ENCODE measurements at regions not wholly inside any gene's neighbourhood (a gene's known extent, or its start where the extent isn't known, plus 50 kb on each side); places are given as distances from the start of the nearest gene placed in this dataset.

DNA sequence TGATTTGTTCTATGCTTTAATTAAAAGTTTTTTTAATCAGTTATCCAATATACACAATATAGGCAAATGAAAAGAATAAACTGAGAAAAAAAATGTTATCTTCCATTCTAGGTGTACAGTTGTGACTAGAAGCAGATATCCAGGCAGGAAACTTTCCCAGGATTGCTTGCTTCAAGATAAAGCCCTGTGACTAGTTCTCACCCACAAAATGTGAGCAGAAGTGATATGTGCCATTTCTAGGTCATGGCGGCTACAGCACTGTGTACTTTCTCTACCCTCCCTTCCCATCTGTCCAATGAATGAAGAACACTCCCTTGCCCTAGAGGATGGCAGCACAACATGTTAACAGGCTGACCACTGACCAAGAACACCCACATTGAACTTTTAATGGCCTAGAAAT lies 110.5 kb upstream of the STT3B start:
- H3K9me2 ChIP-seq (ENCODE audit: insufficient read depth), result no peaks in the 10 kb centered on the region
- no peak overlapping the region for H2AFZ ChIP-seq (ENCODE audit: low read depth, low read length, poor library complexity, severe bottlenecking)
- H3K4me3 ChIP-seq (replicated peaks in 1 of 2; ENCODE audit: low read depth in 1 of 2, low read length in 2 of 2), result no peak overlapping the region
- no peaks in the 10 kb centered on the region for H3K27me3 ChIP-seq (ENCODE audit: insufficient read depth, low read length)
- ChIA-PET RAD21 (ENCODE audit: low non-redundant PET in 1 of 2, low total read pairs in 2 of 2, uncharacterized antibody in 2 of 2, unreplicated experiment in 2 of 2) (no interaction called here), POLR2A (no interaction called here), CTCF (no interaction called here)
- no TSS peak for BruUV-seq (replicated peaks)
- TF ChIP-seq POLR2AphosphoS5 (IDR thresholded peaks at IDR 0.05; ENCODE audit: low read depth, low read length), result no peak
- TF ChIP-seq JUND (IDR thresholded peaks at IDR 0.05), result no peak
- TF ChIP-seq EZH2phosphoT487 (IDR thresholded peaks at IDR 0.05; ENCODE audit: borderline replicate concordance), result no peak
- no peak for TF ChIP-seq YY1 (IDR thresholded peaks at IDR 0.05; ENCODE audit: extremely low read depth, insufficient replicate concordance, low read depth, low read length)
- TF ChIP-seq, protein P1, sequence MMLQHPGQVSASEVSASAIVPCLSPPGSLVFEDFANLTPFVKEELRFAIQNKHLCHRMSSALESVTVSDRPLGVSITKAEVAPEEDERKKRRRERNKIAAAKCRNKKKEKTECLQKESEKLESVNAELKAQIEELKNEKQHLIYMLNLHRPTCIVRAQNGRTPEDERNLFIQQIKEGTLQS (IDR thresholded peaks at IDR 0.05), result no peak
- no peak for TF ChIP-seq TCF7L2 (IDR thresholded peaks at IDR 0.05; ENCODE audit: borderline replicate concordance, extremely low read depth, insufficient read depth, insufficient read length)
- no peak for TF ChIP-seq SRF (IDR thresholded peaks at IDR 0.05; ENCODE audit: low read depth)
- TF ChIP-seq MAX (IDR thresholded peaks at IDR 0.05), result no peak
- TF ChIP-seq, protein P2, sequence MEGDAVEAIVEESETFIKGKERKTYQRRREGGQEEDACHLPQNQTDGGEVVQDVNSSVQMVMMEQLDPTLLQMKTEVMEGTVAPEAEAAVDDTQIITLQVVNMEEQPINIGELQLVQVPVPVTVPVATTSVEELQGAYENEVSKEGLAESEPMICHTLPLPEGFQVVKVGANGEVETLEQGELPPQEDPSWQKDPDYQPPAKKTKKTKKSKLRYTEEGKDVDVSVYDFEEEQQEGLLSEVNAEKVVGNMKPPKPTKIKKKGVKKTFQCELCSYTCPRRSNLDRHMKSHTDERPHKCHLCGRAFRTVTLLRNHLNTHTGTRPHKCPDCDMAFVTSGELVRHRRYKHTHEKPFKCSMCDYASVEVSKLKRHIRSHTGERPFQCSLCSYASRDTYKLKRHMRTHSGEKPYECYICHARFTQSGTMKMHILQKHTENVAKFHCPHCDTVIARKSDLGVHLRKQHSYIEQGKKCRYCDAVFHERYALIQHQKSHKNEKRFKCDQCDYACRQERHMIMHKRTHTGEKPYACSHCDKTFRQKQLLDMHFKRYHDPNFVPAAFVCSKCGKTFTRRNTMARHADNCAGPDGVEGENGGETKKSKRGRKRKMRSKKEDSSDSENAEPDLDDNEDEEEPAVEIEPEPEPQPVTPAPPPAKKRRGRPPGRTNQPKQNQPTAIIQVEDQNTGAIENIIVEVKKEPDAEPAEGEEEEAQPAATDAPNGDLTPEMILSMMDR (IDR thresholded peaks at IDR 0.05 in 2 of 3, conservative IDR thresholded peaks at IDR 0.05 in 1 of 3; ENCODE audit: borderline replicate concordance in 1 of 3, insufficient read depth in 1 of 3, low read depth in 2 of 3, low read length in 2 of 3), result no peak
- no peak for TF ChIP-seq ZFX (IDR thresholded peaks at IDR 0.05)
- DNase-seq (ENCODE audit: low read depth, low spot score) (no peak), ATAC-seq (no peak)
- peaks cover 0 to 3% of the 10 kb centered on the region in 2 experiments; a peak in 1 of 4 replicates for H3K4me1 ChIP-seq (ENCODE audit: control insufficient read depth in 1 of 2, insufficient read depth in 2 of 2, low read length in 2 of 2)
- H3K79me2 ChIP-seq (ENCODE audit: insufficient read depth, low read length), result no peaks in the 10 kb centered on the region
- H3K9me3 ChIP-seq (ENCODE audit: control insufficient read depth in 1 of 2, insufficient read depth in 1 of 2, low read depth in 1 of 2, low read length in 2 of 2), result peaks cover 0 to 5% of the 10 kb centered on the region in 2 experiments; a peak in 1 of 4 replicates
- no peak overlapping the region for H3K4me2 ChIP-seq (ENCODE audit: low read length)
- H3K9ac ChIP-seq (ENCODE audit: low read length), result no peak overlapping the region
- intact Hi-C loops (cut with micrococcal nuclease), result no loop called here
- H4K20me1 ChIP-seq (ENCODE audit: insufficient read depth), result no peaks in the 10 kb centered on the region
- H3K27ac ChIP-seq (ENCODE audit: low read depth, low read length), result no peak overlapping the region
- no peaks in the 10 kb centered on the region for H3K36me3 ChIP-seq (ENCODE audit: control insufficient read depth in 1 of 2, insufficient read depth in 2 of 2, low read length in 2 of 2)

All from HCT116 (cell line).